ENCODE measurements at regions not wholly inside any gene's neighbourhood (a gene's known extent, or its start where the extent isn't known, plus 50 kb on each side); places are given as distances from the start of the nearest gene placed in this dataset.

- TF ChIP-seq, protein P1, sequence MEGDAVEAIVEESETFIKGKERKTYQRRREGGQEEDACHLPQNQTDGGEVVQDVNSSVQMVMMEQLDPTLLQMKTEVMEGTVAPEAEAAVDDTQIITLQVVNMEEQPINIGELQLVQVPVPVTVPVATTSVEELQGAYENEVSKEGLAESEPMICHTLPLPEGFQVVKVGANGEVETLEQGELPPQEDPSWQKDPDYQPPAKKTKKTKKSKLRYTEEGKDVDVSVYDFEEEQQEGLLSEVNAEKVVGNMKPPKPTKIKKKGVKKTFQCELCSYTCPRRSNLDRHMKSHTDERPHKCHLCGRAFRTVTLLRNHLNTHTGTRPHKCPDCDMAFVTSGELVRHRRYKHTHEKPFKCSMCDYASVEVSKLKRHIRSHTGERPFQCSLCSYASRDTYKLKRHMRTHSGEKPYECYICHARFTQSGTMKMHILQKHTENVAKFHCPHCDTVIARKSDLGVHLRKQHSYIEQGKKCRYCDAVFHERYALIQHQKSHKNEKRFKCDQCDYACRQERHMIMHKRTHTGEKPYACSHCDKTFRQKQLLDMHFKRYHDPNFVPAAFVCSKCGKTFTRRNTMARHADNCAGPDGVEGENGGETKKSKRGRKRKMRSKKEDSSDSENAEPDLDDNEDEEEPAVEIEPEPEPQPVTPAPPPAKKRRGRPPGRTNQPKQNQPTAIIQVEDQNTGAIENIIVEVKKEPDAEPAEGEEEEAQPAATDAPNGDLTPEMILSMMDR (IDR thresholded peaks at IDR 0.05): no peak
- TF ChIP-seq POLR2AphosphoS5 (IDR thresholded peaks at IDR 0.05) (no peak), POLR2A (IDR thresholded peaks at IDR 0.05) (no peak)
Measured at GRCh38 chr20:50264534-50265145, 74.0 kb downstream of the CEBPB start.
